SH-SY5Y (cell line): ENCODE measurements at regions not wholly inside any gene's neighbourhood (a gene's known extent, or its start where the extent isn't known, plus 50 kb on each side); places are given as distances from the start of the nearest gene placed in this dataset.

ENCODE experiments used
- GATA2 ChIP-seq: IDR thresholded peaks from 2 replicates; pipeline ENCODE4 v1.6.1; 2011; ENCODE audit warnings: mild to moderate bottlenecking, low read depth, low read length
- GATA3 ChIP-seq: IDR thresholded peaks from 2 replicates; pipeline ENCODE4 v1.6.1; 2011; ENCODE audit warnings: low read depth, mild to moderate bottlenecking, low read length, moderate library complexity

DNA sequence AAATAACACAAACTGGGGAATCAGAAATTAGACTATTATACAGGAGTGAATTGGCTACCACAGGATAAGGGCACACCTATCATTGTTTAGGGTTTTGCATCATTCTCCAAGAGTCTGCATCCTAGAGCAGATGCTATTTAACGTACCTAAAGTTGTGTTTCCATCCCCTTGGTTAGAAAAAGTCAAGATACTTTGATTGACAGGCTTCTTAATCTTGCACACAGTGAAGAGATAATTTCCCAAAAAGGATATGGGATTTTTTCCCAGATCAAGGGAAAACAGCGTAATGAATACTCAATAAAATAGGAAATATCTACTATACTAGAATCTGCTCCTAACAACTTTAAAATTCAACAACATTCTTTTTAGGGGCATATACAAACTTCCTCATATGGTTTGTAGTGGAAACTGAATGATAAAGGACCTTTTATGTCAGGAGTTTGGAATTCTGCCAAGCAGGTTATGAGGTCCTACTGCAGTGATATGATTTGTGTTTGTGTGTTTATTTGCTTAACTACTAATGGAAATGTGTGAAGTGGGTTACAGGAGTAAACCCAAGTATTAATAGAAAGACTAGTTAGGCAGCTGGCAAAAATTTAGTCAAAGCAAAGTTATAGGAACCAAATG lies 124.1 kb upstream of the MME start:
- TF ChIP-seq GATA3: no peak
- TF ChIP-seq GATA2: no peak

DNA sequence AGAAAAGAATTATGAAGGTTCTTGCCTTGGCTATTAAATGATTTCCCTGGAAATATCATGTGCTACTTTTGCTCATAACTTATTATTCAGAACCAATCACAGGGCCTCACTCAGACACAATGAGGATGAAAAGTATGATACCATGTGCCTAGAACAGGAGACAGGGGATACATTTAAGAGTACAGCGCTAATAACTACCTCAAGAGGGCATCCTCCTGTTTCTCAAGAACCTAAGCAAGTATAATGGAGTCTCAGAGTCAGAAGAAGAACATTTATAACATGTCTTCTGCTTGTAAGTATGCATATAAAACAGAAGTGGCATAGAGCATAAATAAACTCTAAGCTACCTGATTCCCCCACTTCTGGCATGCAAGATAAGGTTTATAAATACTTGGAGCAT lies 125.4 kb upstream of the MME start:
- no peak for TF ChIP-seq GATA3
- no peak for TF ChIP-seq GATA2

DNA sequence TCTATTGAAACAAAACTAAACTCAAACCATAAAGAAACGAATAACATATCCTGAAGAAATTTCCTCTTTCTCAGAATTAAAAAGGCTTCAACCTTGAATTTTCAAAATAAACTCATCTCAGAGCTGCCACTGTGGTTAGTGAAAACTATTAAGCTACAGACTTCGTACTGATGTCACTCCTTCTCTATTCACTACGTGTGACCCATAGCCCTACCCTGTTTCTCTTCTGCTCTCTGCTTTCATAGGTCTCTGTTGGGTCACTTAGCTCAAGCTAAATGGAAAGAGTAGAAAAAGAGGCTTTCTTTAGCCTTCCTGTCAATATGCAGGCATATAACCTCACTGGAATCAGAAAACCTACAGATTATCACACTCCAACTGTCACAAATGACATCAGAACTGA lies 126.6 kb upstream of the MME start:
- TF ChIP-seq GATA2 (no peak), GATA3 (no peak)

DNA sequence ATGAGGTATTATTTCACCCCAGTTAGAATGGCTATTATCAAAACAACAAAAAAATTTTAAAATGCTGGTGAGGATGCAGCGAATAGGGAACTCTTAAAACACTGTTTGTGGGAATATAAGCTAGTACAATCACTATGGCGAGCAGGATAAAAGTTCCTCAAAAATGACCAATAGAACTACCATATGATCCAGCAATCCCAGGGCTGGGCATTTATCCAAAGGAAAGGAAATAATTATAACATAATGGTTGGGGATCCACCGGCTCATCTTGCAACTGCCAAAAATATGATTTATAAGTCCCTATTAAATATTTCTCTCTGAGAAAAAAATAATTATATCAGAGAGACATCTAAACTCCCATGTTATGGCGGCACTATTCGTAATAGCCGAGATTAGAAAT lies 127.6 kb upstream of the MME start:
- TF ChIP-seq GATA2 (no peak), GATA3 (no peak)

DNA sequence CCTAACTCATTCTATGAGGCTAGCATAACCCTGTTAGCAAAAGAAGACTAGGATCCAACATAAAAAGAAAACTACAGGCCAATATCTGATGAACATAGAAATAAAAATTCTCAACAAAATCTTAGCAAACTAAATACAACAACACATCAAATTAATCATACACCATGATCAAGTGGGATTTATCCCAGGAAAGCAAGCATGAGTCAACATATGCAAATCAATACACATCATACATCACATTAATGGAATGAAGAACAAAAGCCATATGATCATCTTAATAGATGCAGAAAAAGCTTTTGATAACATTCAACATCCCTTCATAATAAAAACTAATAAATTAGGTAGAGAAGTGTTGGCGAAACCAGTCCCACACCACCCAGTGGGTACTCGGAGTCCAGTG lies 136.1 kb upstream of the MME start:
- no peak for TF ChIP-seq GATA2
- no peak for TF ChIP-seq GATA3

DNA sequence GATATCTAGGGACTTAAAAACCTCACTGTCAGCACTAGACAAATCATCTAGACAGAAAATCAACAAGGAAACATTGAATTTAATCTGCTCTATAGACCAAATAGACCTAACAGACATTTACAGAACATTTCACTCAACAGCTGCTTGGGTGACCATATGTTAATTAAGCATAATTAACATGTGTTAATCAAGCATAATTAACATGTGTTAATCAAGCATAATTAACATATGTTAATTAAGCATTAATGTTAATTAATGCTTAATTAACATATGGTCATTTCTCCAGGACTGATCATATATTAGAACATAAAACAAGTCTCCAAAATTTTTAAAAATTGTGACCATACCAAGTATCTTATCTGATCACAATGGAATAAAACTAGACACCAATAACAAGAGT lies 137.3 kb upstream of the MME start:
- no peak for TF ChIP-seq GATA2
- TF ChIP-seq GATA3: no peak

DNA sequence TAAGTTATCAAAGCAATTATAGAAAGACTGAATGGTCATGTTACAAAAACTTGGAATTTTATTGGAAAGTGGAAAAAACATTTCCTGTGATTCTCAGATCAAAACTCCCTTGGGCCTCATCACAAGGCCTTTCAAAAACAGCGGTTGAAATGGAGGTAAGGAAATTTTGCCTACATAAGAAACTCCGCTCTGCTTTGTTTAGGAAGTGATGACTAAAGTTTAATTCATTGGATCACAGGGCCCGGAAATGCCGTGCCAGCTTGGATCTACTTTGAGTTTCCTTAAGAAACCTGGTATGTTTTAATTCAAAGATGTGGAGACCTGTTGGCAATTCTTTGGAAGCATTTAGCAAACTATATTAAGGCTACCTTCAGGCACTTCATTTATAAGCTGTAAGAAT lies 143.9 kb upstream of the MME start:
- TF ChIP-seq GATA2 (no peak), GATA3 (no peak)

DNA sequence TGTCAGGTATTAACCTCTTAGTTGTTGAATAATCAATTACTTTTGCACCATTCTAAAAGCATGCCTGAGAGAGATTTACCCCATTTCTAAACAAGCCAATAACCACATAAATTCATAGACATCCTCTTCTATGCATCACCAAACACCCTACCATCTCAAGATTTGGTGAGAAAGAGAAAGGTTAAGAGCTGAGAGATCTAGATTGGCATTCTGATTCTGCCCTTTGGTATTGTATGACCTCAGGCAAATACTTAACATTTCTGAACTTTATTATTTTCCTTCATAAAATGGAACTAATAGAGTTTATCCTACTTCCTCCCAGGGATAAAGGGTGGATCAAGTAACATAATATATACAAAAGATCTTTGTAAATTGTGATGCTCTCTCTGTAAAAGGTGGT lies 146.5 kb upstream of the MME start:
- TF ChIP-seq GATA2 (no peak), GATA3 (no peak)

DNA sequence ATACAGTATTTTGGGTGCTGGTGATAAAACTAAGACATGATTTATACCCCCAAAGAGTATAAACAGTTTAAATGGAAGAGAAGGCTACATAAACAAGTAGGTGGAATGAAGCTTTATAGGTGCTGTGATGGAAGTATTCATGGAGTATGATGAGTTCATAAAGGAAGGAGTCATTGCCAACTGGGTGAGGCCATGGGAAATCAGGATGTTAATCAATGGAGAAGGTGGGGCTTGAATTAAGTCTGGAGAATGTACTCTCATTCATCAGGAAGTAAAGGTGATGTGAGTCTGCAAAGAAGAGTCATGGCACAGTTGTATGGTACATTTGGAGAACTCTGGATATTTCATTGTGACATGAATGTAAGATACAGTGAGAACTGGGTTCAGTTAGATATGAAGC lies 147.5 kb upstream of the MME start:
- TF ChIP-seq GATA3 (no peak), GATA2 (no peak)

DNA sequence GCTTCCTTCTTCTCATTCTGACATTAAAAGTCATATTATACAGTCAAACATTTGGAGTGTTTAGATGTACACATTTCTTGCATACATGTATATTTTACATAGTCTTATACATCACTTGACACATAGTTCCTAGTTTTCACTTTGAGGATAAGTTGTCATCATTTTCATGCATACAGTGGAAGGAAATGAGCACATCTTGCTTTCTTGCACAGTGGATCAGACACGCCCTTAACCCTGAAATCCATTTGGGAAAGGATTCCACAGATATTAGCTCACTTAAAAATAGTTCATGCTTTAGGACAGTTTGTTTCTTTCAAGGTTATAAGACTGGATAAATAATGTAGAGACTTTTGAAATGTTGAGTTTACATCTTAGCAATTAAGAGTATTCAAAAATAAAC lies 148.6 kb upstream of the MME start:
- TF ChIP-seq GATA2: no peak
- no peak for TF ChIP-seq GATA3

DNA sequence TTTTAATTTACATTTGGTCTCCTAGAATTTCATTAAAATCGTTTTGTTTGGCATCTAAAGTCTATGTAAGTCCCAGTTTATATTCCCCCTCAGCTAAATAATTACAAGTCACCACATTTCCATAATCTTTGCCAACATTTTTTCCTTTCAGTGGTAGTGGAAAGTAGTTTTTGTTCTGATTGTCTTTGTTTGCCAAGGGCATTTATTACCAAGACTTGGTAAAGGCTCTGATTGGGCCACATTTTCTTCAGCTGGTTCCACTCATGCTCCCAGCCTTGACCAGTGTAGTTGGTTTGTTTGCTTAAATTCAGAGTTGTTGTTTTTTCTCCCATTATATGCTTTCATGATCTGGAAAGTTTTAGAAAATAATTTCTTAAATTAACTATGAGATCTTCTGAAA lies 153.4 kb upstream of the MME start:
- no peak for TF ChIP-seq GATA3
- TF ChIP-seq GATA2: no peak

DNA sequence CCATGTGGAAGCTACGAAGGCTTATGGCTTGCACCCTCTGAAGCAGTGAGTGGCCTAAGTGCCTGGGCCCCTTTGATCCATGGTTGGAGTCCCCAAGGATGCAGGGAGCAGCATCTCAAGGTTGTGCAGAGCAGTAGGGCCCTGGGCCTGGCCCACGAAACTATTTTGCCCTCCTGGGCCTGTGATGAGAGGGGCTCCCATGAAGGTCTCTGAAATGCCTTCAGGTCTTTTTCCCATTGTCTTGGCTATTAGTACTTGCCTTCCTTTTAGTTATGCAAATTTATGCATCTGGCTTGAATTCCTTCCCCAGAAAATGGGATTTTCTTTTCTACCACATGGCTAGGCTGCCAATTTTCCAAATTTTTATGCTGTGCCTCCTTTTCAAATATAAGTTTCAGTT lies 158.8 kb upstream of the MME start:
- TF ChIP-seq GATA2 (no peak), GATA3 (no peak)

DNA sequence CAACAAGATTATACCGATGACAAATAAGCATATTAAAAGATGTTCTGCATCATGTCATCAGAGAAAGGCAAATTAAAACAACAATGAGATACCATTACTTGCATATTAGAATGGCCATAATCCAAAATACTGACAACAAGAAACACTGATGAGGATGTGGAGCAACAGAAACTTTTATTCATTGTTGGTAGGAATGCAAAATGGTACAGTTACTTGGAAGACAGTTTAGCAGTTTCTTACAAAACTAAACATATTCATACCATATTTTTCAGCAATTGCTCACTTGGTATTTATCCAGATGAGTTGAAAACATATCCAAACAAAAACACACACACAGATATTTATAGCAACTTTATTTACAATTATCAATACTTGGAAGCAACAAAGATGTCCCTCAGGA lies 160.9 kb upstream of the MME start:
- no peak for TF ChIP-seq GATA3
- no peak for TF ChIP-seq GATA2

DNA sequence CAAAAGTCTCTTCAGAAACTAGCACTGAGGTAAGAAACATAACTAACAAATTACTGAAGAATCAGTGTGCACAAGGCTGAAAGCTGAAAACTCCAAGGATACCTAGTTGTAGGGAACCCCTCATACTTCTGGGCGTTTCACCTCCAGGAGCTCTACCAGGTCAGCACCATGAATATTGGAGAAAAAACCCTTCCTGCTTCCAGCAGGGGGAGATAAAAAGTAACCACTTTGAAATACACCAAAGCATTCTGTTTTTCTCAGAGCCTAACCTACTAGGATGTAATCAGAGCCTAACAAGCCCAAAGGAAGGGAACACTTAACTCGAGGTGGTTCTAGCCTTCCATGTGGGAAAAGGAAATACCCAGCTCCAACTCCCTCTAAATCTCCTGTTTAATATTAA lies 175.8 kb upstream of the MME start:
- no peak for TF ChIP-seq GATA2
- TF ChIP-seq GATA3: no peak

DNA sequence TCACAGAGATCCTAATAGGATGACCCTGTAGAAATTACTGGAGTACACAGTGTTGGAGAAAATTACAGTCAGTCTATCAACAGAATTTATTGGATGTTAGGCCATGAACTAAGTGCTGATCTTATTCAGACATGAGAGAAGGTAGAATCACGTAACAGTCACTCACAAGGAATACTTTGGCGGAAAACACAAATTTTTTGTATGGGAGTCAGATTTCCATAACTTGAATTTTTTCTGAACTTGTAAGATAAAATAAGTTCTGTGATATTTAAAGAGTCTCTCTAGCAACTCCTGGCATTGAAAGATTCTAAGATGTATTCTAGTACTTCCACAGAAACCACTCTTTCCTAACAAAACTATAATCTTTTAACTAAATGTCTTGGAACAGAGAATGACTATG lies 178.8 kb upstream of the MME start:
- TF ChIP-seq GATA3: no peak
- no peak for TF ChIP-seq GATA2

DNA sequence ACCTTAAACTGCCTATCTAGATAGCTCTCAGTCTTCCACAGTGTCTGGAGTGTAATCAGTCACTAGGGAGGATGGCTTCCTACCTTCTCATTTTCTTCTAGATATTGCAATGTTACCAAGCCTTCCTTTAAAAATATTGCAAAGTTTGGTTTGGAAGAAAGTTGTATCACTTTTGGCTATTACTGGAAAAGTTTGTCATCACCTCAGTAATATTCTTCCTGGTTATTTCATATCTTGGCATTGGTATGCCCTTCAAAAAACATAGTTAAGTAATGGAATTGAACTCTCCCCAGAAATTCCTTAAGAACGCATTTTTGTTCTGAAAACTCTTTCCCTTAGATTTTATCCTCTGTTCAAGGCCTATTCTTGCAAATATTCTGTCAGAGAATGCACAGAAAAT lies 179.3 kb upstream of the MME start:
- TF ChIP-seq GATA2 (no peak), GATA3 (no peak)
